ENCODE measurements at regions not wholly inside any gene's neighbourhood (a gene's known extent, or its start where the extent isn't known, plus 50 kb on each side); places are given as distances from the start of the nearest gene placed in this dataset.

- no peak for TF ChIP-seq ZNF529 (tag by site-specific recombination; IDR thresholded peaks at IDR 0.05; ENCODE audit: insufficient replicate concordance)
Observed at GRCh38 chr2:17093712-17094111, 424.5 kb downstream of the RAD51AP2 start (continued).

DNA sequence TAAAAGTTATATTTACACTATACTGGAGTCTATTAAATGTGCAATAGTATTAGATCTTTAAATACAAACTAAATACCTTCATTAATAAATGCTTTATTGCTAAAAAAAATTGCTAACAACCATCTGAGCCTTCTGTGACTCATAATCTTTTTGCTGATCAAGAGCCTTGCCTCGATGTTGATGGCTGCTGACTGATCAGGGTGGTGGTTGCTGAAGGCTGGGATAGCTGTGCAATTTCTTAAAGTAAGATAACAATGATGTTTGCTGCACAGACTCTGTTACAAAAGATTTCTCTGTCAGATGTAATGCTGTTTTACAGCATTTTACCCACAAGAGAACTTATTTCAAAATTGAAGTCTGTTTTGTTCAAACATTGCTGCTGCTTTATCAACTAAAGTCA, 421.4 kb upstream of the CYRIA start:
- POLR2A ChIA-PET = no interaction called here
- Histone ChIP-seq H3K36me3 (ENCODE audit: control insufficient read depth in 2 of 2, insufficient read depth in 1 of 2, low read length in 2 of 2) (no peaks in the 10 kb centered on the region), H3K9me3 (ENCODE audit: control insufficient read depth, insufficient read depth, low read depth, low read length) (no peaks in the 10 kb centered on the region), H3K4me3 (ENCODE audit: low read depth, low read length) (no peak overlapping the region), H3K27ac (ENCODE audit: extremely low read depth, low read depth, low read length) (no peak overlapping the region), H3K4me1 (ENCODE audit: control insufficient read depth, insufficient read depth, low read length) (no peaks in the 10 kb centered on the region)
- TF ChIP-seq OSR2 (tag by site-specific recombination; IDR thresholded peaks at IDR 0.05) (no peak), ZNF548 (tag by site-specific recombination; IDR thresholded peaks at IDR 0.05) (no peak), SCRT2 (tag by site-specific recombination; IDR thresholded peaks at IDR 0.05) (no peak), ZNF175 (tag by site-specific recombination; IDR thresholded peaks at IDR 0.05) (no peak), PRDM6 (tag by site-specific recombination; IDR thresholded peaks at IDR 0.05) (no peak), ZNF558 (tag by site-specific recombination; IDR thresholded peaks at IDR 0.05) (no peak)
- TF ChIP-seq, protein P1, sequence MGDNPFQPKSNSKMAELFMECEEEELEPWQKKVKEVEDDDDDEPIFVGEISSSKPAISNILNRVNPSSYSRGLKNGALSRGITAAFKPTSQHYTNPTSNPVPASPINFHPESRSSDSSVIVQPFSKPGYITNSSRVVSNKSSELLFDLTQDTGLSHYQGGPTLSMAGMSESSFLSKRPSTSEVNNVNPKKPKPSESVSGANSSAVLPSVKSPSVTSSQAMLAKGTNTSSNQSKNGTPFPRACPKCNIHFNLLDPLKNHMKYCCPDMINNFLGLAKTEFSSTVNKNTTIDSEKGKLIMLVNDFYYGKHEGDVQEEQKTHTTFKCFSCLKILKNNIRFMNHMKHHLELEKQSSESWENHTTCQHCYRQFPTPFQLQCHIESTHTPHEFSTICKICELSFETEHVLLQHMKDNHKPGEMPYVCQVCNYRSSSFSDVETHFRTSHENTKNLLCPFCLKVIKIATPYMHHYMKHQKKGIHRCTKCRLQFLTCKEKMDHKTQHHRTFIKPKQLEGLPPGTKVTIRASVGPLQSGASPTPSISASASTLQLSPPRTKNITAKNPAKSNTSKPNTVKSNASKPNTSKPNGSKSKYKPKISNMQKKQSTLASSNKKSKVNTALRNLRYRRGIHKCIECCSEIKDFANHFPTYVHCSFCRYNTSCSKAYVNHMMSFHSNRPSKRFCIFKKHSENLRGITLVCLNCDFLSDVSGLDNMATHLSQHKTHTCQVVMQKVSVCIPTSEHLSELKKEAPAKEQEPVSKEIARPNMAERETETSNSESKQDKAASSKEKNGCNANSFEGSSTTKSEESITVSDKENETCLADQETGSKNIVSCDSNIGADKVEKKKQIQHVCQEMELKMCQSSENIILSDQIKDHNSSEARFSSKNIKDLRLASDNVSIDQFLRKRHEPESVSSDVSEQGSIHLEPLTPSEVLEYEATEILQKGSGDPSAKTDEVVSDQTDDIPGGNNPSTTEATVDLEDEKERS (tag by site-specific recombination; IDR thresholded peaks at IDR 0.05) = no peak
- TF ChIP-seq, protein P2, sequence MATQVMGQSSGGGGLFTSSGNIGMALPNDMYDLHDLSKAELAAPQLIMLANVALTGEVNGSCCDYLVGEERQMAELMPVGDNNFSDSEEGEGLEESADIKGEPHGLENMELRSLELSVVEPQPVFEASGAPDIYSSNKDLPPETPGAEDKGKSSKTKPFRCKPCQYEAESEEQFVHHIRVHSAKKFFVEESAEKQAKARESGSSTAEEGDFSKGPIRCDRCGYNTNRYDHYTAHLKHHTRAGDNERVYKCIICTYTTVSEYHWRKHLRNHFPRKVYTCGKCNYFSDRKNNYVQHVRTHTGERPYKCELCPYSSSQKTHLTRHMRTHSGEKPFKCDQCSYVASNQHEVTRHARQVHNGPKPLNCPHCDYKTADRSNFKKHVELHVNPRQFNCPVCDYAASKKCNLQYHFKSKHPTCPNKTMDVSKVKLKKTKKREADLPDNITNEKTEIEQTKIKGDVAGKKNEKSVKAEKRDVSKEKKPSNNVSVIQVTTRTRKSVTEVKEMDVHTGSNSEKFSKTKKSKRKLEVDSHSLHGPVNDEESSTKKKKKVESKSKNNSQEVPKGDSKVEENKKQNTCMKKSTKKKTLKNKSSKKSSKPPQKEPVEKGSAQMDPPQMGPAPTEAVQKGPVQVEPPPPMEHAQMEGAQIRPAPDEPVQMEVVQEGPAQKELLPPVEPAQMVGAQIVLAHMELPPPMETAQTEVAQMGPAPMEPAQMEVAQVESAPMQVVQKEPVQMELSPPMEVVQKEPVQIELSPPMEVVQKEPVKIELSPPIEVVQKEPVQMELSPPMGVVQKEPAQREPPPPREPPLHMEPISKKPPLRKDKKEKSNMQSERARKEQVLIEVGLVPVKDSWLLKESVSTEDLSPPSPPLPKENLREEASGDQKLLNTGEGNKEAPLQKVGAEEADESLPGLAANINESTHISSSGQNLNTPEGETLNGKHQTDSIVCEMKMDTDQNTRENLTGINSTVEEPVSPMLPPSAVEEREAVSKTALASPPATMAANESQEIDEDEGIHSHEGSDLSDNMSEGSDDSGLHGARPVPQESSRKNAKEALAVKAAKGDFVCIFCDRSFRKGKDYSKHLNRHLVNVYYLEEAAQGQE (tag by site-specific recombination; IDR thresholded peaks at IDR 0.05) = no peak
- TF ChIP-seq, protein P3, sequence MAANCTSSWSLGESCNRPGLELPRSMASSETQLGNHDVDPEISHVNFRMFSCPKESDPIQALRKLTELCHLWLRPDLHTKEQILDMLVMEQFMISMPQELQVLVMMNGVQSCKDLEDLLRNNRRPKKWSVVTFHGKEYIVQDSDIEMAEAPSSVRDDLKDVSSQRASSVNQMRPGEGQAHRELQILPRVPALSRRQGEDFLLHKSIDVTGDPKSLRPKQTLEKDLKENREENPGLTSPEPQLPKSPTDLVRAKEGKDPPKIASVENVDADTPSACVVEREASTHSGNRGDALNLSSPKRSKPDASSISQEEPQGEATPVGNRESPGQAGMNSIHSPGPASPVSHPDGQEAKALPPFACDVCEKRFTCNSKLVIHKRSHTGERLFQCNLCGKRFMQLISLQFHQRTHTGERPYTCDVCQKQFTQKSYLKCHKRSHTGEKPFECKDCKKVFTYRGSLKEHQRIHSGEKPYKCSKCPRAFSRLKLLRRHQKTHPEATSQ (tag by site-specific recombination; IDR thresholded peaks at IDR 0.05) = no peak
- CTCF ChIA-PET = no interaction called here

- ChIA-PET POLR2A (no interaction called here), CTCF (no interaction called here)
- Histone ChIP-seq H3K9me3 (ENCODE audit: control insufficient read depth, insufficient read depth, low read depth, low read length) (no peaks in the 10 kb centered on the region), H3K36me3 (ENCODE audit: control insufficient read depth in 2 of 2, insufficient read depth in 1 of 2, low read length in 2 of 2) (no peaks in the 10 kb centered on the region), H3K27ac (ENCODE audit: extremely low read depth, low read depth, low read length) (no peak overlapping the region), H3K4me1 (ENCODE audit: control insufficient read depth, insufficient read depth, low read length) (no peaks in the 10 kb centered on the region), H3K4me3 (ENCODE audit: low read depth, low read length) (no peak overlapping the region)
- TF ChIP-seq PRDM10 (tag by site-specific recombination; IDR thresholded peaks at IDR 0.05) (no peak), BCL6B (tag by site-specific recombination; IDR thresholded peaks at IDR 0.05) (no peak), ZFP69B (tag by site-specific recombination; IDR thresholded peaks at IDR 0.05) (no peak), MEIS1 (CRISPR knock-in tag; IDR thresholded peaks at IDR 0.05; ENCODE audit: borderline replicate concordance) (no peak), ZIC2 (tag by site-specific recombination; IDR thresholded peaks at IDR 0.05) (no peak), ZNF692 (tag by site-specific recombination; IDR thresholded peaks at IDR 0.05) (no peak)
Observed at GRCh38 chr2:17085546-17086202, 420.0 kb upstream of the CYRIA start.
